Fibroblast of skin of left quadriceps (primary cell): ENCODE measurements at regions not wholly inside any gene's neighbourhood (a gene's known extent, or its start where the extent isn't known, plus 50 kb on each side); places are given as distances from the start of the nearest gene placed in this dataset.
"Not testable (repeated sequence)": the region's sequence is repeated elsewhere in the genome, so short reads cannot be mapped to it uniquely, and the experiment has no call there.

Source experiments
- DNase-seq, 2 experiments: peaks; one replicate each; pipeline ENCODE4 v3.0.0-alpha.2; 2013; ENCODE audit warnings: low read depth in 2 of 2

- no peak for DNase-seq
Observed at GRCh38 chr17:27944546-27945332, 51.6 kb upstream of the LYRM9 start.

GRCh38 chr17:27945333-27945616, 52.1 kb upstream of the LYRM9 start:
- no peak for DNase-seq

GRCh38 chr17:27945953-27946352, 52.8 kb upstream of the LYRM9 start:
- no peak for DNase-seq

GRCh38 chr17:27946513-27946912, 53.3 kb upstream of the LYRM9 start:
- DNase-seq = no peak

- no peak for DNase-seq
Observed at GRCh38 chr17:27947005-27947406, 53.8 kb upstream of the LYRM9 start.

GRCh38 chr17:27949304-27949703, 56.1 kb upstream of the LYRM9 start:
- DNase-seq = no peak

GRCh38 chr17:27950225-27950624, 57.1 kb upstream of the LYRM9 start:
- DNase-seq = not testable (repeated sequence)

GRCh38 chr17:27950995-27951394, 57.8 kb upstream of the LYRM9 start:
- no peak for DNase-seq

GRCh38 chr17:27951872-27952271, 58.7 kb upstream of the LYRM9 start:
- DNase-seq = no peak

GRCh38 chr17:27952366-27952765, 59.2 kb upstream of the LYRM9 start:
- DNase-seq = no peak

- no peak for DNase-seq
Observed at GRCh38 chr17:27954548-27955495, 61.7 kb upstream of the LYRM9 start.

- DNase-seq = no peak
Observed at GRCh38 chr17:27956601-27957445, 63.7 kb upstream of the LYRM9 start.

- not testable (repeated sequence) for DNase-seq
Observed at GRCh38 chr17:27957446-27957793, 64.3 kb upstream of the LYRM9 start.

GRCh38 chr17:27958708-27959381, 65.7 kb upstream of the LYRM9 start:
- no peak for DNase-seq

- no peak for DNase-seq
Observed at GRCh38 chr17:27959382-27959709, 66.2 kb upstream of the LYRM9 start.

GRCh38 chr17:27960183-27960849, 67.2 kb upstream of the LYRM9 start:
- no peak for DNase-seq

GRCh38 chr17:27962581-27962980, 69.4 kb upstream of the LYRM9 start:
- not testable (repeated sequence) for DNase-seq

- DNase-seq = no peak
Observed at GRCh38 chr17:27965224-27965623, 72.1 kb upstream of the LYRM9 start.

GRCh38 chr17:27968206-27968732, 74.2 kb upstream of the NLK start:
- DNase-seq = no peak

- DNase-seq = no peak
Observed at GRCh38 chr17:27970587-27970986, 71.9 kb upstream of the NLK start.
